ENCODE measurements at regions not wholly inside any gene's neighbourhood (a gene's known extent, or its start where the extent isn't known, plus 50 kb on each side); places are given as distances from the start of the nearest gene placed in this dataset.
A peak's percentile ranks its signal among the peaks of the same experiment; 100 is the strongest.

DNA sequence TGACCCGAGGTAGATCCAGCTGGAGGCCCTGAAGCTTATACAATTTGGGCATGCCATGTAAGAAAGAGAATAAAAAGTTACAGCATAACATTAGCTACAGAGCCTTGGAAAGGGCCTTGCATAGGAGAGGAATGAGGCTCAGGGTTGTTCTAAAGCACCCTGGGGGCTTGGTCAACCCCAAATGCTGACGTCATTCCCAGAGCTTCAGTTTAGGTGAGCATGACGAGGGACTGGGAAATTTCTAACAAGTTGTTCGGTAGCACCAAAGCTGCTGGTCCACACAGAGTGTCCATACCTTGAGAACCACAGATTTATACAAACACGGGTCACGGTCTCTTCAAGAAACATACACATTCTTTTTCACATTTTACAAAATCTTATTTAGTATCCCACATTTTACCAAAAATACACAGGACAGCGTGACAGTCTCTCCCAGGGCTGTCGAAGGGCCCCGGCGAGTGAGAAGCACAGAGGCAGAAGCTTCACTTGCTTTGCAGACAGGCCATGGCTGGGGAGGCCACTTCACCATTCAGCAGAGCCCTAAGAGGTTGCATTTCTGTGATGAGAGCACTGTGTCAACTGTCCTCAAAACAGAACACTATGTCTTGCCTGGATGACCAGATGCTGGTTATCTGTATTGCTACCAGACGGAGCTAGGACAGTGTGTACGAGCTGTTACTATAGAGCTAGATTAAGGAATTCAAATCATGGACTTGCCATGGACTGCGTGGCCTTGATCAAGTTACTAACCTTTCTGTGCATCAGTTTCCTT, 68.2 kb upstream of the ARRDC4 start:
- no peak for DNase-seq (ENCODE audit: low read depth)

DNA sequence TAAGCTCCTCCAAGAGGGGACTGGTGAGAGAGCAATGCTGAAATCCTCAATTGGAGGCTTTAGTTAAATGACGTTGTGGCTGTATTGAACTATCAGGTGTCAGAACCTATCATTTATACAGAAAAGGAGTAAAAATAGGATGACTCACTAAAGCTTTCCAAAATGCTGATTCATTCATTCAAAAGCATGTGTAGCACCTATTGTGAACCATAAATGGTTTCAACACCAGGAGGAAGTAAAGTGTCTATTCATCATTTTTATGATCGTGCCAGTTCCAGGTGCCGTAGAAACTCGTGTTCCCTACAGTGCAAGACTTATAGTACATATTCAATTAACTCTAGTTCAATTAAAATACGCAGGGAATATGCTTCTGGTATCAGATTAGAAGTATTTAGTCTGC, 66.5 kb upstream of the ARRDC4 start:
- DNase-seq (ENCODE audit: low read depth) = no peak

DNA sequence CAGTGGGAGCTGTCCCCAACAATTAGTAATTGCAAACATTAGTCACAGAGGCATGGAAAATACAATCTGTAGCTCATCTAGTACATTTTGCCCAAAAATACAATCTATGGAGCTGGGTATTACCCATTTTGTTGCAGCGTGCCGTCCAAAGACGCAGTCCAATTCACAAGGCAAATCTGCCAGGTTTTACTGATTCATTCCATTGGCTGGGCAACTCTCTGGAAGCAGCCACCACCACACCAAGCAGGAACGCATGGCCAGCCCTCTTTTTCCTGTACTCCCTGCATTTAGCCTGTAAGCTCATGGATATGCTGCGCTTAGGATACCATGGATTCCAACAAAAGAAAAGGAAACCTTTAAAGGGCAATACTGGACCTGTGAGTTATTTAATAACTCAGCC, 60.5 kb upstream of the ARRDC4 start:
- no peak for DNase-seq (ENCODE audit: low read depth)

DNA sequence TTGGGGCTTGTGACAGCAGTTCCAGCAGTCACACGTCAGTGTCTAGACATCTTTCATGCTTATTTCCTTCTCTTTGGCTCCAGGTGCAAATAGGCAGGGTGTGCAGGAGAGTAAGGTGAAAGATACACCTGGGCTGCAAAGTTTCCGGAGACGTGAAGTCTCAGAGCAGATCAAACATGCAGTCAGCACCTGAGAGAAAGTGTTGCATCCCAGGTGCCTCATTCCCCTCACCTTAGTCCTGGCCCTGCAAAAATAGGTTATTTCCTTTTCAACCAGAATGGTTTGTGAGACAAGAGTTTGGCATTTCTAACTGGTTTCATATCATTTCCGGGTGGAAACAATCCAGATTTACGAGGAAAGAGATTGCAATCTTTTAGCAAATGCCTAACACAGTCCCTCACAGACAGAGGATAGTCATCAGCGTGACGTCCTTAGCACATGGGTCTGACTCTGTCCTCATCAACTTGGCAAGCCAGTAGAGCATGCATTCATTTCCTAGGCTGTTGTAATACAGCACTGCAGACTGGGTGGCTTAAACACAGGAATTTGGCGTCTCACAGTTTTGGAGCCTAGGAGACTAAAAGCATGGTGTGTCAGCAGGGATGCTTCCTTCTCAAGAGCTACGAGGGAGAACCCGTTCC, 58.2 kb upstream of the ARRDC4 start:
- peak; percentile 87 for DNase-seq (ENCODE audit: low read depth)

- no peak for DNase-seq (ENCODE audit: low read depth)
These were observed 56.9 kb upstream of the ARRDC4 start for GRCh38 chr15:97903560-97903959.

GRCh38 chr15:97903971-97904572, 56.4 kb upstream of the ARRDC4 start:
- peak; percentile 45 for DNase-seq (ENCODE audit: low read depth)

- DNase-seq (ENCODE audit: low read depth) = peak; percentile 32
These were observed 51.1 kb upstream of the ARRDC4 start for GRCh38 chr15:97909291-97909891.

All from GM04504 (cell line).